ENCODE measurements at regions not wholly inside any gene's neighbourhood (a gene's known extent, or its start where the extent isn't known, plus 50 kb on each side); places are given as distances from the start of the nearest gene placed in this dataset.

DNA sequence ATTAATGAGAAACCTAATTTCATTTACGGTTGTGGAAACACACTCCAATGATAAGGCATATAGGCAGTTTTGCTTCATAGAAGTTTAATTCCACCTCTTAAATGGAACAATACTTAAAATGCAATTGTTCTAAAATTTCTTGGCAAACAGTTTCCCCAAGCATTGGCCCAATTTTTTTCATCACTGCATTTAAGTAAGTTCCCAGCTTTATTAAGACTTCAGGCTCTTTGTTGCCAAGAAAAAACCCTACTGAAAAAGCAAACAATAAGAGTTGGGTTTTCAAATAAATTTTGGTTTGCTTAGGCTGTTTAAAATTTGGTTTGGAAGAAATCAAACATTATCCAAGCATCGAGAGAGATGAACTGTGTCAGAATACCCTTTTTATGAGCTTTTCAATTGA, 690.9 kb upstream of the NRSN1 start:
- Mint-ChIP-seq H3K27me3 (peaks cover 0 to 2% of the 10 kb centered on the region in 2 donors), H3K9me3 (peaks cover 4 to 26% (median 10%) of the 10 kb centered on the region in 5 donors), H3K36me3 (peaks cover 0 to 3% (median 0%) of the 10 kb centered on the region in 3 donors), H3K4me3 (no peak overlapping the region), H3K4me1 (no peaks in the 10 kb centered on the region), H3K27ac (no peak overlapping the region)
- Histone ChIP-seq H3K27me3 (ENCODE audit: insufficient read depth, low read length, poor library complexity, severe bottlenecking) (no peaks in the 10 kb centered on the region), H3K27ac (ENCODE audit: low read depth, low read length) (no peak overlapping the region), H3K4me1 (ENCODE audit: insufficient read depth, low read length) (no peaks in the 10 kb centered on the region), H3K36me3 (ENCODE audit: insufficient read depth, low read length) (no peaks in the 10 kb centered on the region), H3K4me3 (ENCODE audit: low read length) (no peak overlapping the region), H3K9me3 (ENCODE audit: low read length) (no peaks in the 10 kb centered on the region)
- no peak for DNase-seq
- ChIA-PET CTCF (no interaction called here), POLR2A (no interaction called here)

DNA sequence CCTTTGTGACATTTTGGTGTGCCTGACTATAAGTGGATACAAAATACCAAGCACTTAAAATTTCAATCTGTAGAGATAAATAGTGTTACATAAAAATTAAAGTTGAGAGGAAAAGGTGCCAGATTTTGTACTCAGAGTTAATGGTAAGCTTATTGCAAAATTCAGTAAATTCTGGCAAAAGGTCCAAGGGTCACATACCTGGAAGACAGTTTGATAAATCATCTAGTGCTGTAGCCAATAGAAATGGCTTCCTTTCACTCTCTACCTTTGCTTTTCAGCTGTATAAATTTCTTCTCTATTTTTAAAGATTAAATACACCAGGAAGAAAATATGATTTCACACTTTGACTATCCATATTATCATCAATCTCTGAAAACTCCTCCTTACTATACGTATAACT, 690.2 kb upstream of the NRSN1 start:
- H3K27ac ChIP-seq (ENCODE audit: low read depth, low read length): no peak overlapping the region
- no peaks in the 10 kb centered on the region for H3K4me1 ChIP-seq (ENCODE audit: insufficient read depth, low read length)
- no peak overlapping the region for H3K4me3 ChIP-seq (ENCODE audit: low read length)
- no peaks in the 10 kb centered on the region for H3K9me3 ChIP-seq (ENCODE audit: low read length)
- H3K27me3 ChIP-seq (ENCODE audit: insufficient read depth, low read length, poor library complexity, severe bottlenecking): no peaks in the 10 kb centered on the region
- no peak for DNase-seq
- CTCF ChIA-PET: no interaction called here
- POLR2A ChIA-PET: no interaction called here
- Mint-ChIP-seq H3K27me3 (peaks cover 0 to 2% of the 10 kb centered on the region in 2 donors), H3K36me3 (peaks cover 0 to 3% (median 0%) of the 10 kb centered on the region in 3 donors), H3K4me3 (no peak overlapping the region), H3K4me1 (no peaks in the 10 kb centered on the region), H3K9me3 (peaks cover 4 to 29% (median 8%) of the 10 kb centered on the region in 5 donors), H3K27ac (no peak overlapping the region)
- H3K36me3 ChIP-seq (ENCODE audit: insufficient read depth, low read length): no peaks in the 10 kb centered on the region

DNA sequence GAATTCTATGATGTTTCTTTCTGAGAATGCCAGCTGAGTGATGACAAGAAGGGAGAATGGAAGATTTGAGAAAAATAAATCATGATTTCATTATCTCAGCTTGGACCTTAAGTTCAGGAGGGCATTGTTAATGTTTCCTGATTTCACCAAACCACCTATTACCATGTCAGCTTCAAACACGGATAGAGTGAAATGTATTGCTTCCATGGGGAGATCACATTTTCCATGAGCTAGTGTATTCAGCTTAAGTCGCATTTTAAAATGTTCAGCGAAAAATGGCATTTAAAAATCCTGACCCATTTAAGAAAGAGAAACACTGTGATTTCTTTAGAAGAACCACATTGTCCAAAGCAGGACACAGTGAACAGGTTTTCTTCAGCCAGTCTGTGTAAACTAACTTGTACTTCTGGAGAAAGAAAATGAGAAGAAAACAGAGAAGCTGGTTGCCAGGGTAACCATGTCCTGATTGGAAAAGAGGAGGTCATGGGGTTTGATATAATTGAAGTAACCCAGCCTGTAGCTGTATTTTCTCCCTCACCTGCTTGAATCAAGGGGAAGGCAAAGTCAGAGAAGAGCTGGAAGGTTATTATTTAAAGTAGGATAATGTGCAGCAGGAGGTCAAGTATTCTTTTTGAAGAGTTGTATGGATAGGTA, 684.1 kb upstream of the NRSN1 start:
- Mint-ChIP-seq H3K9me3 (peaks cover 0 to 13% (median 7%) of the 10 kb centered on the region in 5 donors), H3K27me3 (no peaks in the 10 kb centered on the region), H3K4me1 (no peaks in the 10 kb centered on the region), H3K27ac (no peak overlapping the region), H3K36me3 (no peaks in the 10 kb centered on the region), H3K4me3 (no peak overlapping the region)
- Histone ChIP-seq H3K27ac (ENCODE audit: low read depth, low read length) (no peak overlapping the region), H3K4me3 (ENCODE audit: low read length) (no peak overlapping the region), H3K4me1 (ENCODE audit: insufficient read depth, low read length) (no peaks in the 10 kb centered on the region), H3K27me3 (ENCODE audit: insufficient read depth, low read length, poor library complexity, severe bottlenecking) (no peaks in the 10 kb centered on the region), H3K9me3 (ENCODE audit: low read length) (no peaks in the 10 kb centered on the region), H3K36me3 (ENCODE audit: insufficient read depth, low read length) (no peaks in the 10 kb centered on the region)
- CTCF ChIA-PET: no interaction called here
- POLR2A ChIA-PET: no interaction called here
- no peak for DNase-seq

DNA sequence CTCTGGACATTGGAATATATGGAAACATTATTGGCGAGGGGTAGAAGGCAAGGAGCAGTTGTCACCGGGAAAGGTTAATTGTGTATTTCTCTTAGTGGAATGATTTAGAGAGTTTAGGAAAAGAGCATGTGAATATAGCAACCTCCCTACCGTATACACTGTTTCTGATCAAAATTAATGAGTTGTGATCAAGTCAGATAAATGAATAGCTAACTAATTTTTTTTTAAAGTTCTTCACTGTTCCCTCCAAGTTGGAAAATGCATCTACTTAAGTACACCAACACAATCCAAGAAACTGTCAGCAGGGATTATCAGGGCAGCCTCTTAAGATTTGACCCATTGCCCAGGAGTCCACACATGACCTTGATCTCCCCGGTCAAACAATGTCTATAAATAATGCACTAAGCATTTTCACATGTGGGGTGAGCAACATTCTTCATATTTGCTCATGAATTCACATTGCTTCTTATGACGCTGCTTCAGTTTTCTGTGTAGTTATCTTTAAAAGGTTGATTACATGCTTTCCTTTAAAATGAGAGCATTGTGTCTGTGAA, 680.8 kb upstream of the NRSN1 start:
- Mint-ChIP-seq H3K27me3 (no peaks in the 10 kb centered on the region), H3K9me3 (peaks cover 2 to 11% (median 5%) of the 10 kb centered on the region in 5 donors), H3K27ac (no peak overlapping the region), H3K4me1 (no peaks in the 10 kb centered on the region), H3K36me3 (no peaks in the 10 kb centered on the region), H3K4me3 (no peak overlapping the region)
- POLR2A ChIA-PET: no interaction called here
- CTCF ChIA-PET: no interaction called here
- Histone ChIP-seq H3K36me3 (ENCODE audit: insufficient read depth, low read length) (no peaks in the 10 kb centered on the region), H3K9me3 (ENCODE audit: low read length) (no peaks in the 10 kb centered on the region), H3K27me3 (ENCODE audit: insufficient read depth, low read length, poor library complexity, severe bottlenecking) (no peaks in the 10 kb centered on the region), H3K4me1 (ENCODE audit: insufficient read depth, low read length) (no peaks in the 10 kb centered on the region), H3K27ac (ENCODE audit: low read depth, low read length) (no peak overlapping the region), H3K4me3 (ENCODE audit: low read length) (no peak overlapping the region)
- no peak for DNase-seq

DNA sequence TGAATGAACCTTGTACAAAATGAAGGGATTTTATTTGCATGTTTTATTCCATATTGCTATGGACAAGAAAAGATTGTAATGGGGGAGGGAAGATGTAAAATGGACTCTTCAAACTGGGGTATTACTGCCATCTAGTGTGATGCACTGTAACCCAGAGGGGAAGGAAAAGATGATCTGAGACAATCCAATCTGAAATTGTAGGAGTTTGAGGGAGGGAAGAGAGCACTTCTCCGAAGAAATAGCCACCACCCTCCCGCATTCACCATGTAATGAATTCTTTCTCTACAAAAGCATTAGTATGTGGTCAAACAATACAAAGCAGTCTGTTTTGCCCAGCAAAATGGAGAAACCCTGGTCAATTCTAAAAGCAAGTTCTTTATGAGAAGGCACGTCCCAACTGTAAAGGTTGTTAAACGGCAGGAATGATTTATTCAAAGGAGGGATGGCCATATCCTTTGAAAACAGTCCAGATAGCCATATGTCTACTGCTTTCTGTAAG, 679.5 kb upstream of the NRSN1 start:
- Mint-ChIP-seq H3K4me1 (no peaks in the 10 kb centered on the region), H3K27me3 (no peaks in the 10 kb centered on the region), H3K27ac (no peak overlapping the region), H3K4me3 (no peak overlapping the region), H3K9me3 (peaks cover under 1 to 8% (median 3%) of the 10 kb centered on the region in 5 donors), H3K36me3 (no peaks in the 10 kb centered on the region)
- POLR2A ChIA-PET: no interaction called here
- CTCF ChIA-PET: no interaction called here
- no peak overlapping the region for H3K4me3 ChIP-seq (ENCODE audit: low read length)
- no peaks in the 10 kb centered on the region for H3K4me1 ChIP-seq (ENCODE audit: insufficient read depth, low read length)
- H3K36me3 ChIP-seq (ENCODE audit: insufficient read depth, low read length): no peaks in the 10 kb centered on the region
- DNase-seq: no peak
- H3K9me3 ChIP-seq (ENCODE audit: low read length): no peaks in the 10 kb centered on the region
- H3K27me3 ChIP-seq (ENCODE audit: insufficient read depth, low read length, poor library complexity, severe bottlenecking): no peaks in the 10 kb centered on the region
- H3K27ac ChIP-seq (ENCODE audit: low read depth, low read length): no peak overlapping the region

DNA sequence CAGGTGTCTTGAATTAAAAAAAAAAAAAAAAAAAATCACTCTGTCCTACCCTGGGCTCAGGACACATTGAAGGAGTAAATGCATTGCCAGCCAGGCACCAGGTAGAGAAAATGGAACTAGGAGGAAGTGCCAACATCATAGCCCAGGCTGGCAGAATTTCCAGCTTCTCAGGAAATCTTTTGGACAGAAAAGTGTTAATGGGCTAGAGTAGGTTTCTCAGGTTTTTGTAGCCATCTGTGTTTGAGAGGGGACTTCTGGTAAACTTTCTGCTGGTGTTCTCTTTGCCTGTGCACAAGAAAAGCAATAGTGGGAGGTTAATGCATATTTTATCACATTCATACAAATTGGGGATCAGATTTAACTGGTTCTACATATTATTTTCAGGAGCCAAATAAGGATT, 678.3 kb upstream of the NRSN1 start:
- H3K27ac Mint-ChIP-seq: no peak overlapping the region
- H3K4me1 Mint-ChIP-seq: no peaks in the 10 kb centered on the region
- Histone ChIP-seq H3K4me3 (ENCODE audit: low read length) (no peak overlapping the region), H3K27ac (ENCODE audit: low read depth, low read length) (no peak overlapping the region), H3K4me1 (ENCODE audit: insufficient read depth, low read length) (no peaks in the 10 kb centered on the region), H3K36me3 (ENCODE audit: insufficient read depth, low read length) (no peaks in the 10 kb centered on the region), H3K9me3 (ENCODE audit: low read length) (no peaks in the 10 kb centered on the region), H3K27me3 (ENCODE audit: insufficient read depth, low read length, poor library complexity, severe bottlenecking) (no peaks in the 10 kb centered on the region)
- no peak overlapping the region for H3K4me3 Mint-ChIP-seq
- ChIA-PET POLR2A (interaction anchor here (0.6 kb wide), 1 partner anchor 14 kb away, joined by 4 read pairs; no protein-coding TSS in a partner anchor), CTCF (no interaction called here)
- no peaks in the 10 kb centered on the region for H3K27me3 Mint-ChIP-seq
- H3K36me3 Mint-ChIP-seq: no peaks in the 10 kb centered on the region
- no peak for DNase-seq
- peaks cover 0 to 13% (median 6%) of the 10 kb centered on the region in 5 donors for H3K9me3 Mint-ChIP-seq

DNA sequence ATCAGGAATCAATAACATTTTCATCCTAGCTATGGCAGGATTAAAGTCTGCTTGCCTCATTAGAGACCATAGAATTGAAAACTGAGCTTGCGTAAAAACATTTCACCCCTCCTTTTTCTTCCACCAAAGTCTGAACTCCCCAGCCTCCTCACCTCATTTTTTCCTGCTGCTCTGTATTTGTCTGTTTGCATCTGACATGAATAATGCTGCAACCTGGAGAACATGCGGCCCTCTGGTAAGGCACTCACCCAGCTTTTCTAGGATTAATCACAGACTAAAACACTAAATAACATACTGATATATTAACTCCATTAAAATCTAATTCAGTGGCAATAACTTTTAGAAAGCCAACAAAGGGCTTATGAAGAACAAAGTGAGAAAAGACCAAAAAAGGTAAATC, 677.7 kb upstream of the NRSN1 start:
- Mint-ChIP-seq H3K27me3 (no peaks in the 10 kb centered on the region), H3K36me3 (no peaks in the 10 kb centered on the region), H3K4me3 (no peak overlapping the region), H3K27ac (no peak overlapping the region), H3K9me3 (peaks cover 0 to 13% (median 7%) of the 10 kb centered on the region in 5 donors), H3K4me1 (no peaks in the 10 kb centered on the region)
- DNase-seq: no peak
- H3K4me1 ChIP-seq (ENCODE audit: insufficient read depth, low read length): no peaks in the 10 kb centered on the region
- no peaks in the 10 kb centered on the region for H3K36me3 ChIP-seq (ENCODE audit: insufficient read depth, low read length)
- H3K27me3 ChIP-seq (ENCODE audit: insufficient read depth, low read length, poor library complexity, severe bottlenecking): no peaks in the 10 kb centered on the region
- CTCF ChIA-PET: no interaction called here
- no peak overlapping the region for H3K27ac ChIP-seq (ENCODE audit: low read depth, low read length)
- H3K9me3 ChIP-seq (ENCODE audit: low read length): no peaks in the 10 kb centered on the region
- no peak overlapping the region for H3K4me3 ChIP-seq (ENCODE audit: low read length)
- POLR2A ChIA-PET: no interaction called here

DNA sequence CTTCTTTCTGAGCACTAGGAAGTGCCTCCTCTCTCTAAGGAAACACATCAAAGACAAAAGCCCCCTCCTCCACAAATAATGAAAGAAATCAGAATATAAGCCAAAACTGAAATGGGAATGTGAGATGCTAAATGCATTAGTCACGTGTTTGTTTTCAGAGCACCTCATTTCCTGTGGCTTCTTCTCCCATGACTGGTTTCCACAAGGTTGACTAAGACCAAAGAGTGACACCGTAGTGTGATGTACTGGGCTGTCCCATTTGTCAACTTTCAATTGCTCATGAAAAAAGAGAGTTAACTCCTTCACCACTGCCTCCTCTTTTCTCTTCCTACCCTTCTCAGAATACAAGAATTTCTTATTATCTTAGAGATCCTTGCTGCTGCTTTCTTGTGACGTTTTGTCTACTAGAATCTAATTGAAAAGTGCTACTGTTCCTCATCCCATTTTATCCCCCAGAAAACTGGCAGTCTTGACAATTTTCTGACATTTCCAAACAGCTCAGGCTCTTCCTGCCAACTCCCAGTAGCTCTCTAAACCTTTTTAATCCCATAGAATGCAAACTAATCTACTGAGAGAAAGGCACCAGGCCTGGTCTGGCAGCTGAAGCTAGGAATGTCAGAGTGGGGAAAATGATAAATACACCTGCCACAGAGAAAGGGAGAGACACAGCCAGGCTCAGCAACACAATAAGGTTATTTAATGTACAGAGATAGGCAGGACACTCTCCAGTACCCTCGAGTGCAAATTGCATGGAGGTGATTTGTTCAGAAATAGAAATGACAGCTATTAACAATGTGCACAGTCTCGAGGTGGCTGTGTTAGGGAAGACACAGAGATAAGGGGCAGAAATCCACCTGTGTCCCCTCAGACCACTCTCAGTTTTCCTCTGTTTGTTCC, 671.7 kb upstream of the NRSN1 start:
- Mint-ChIP-seq H3K36me3 (no peaks in the 10 kb centered on the region), H3K27me3 (no peaks in the 10 kb centered on the region), H3K4me1 (no peaks in the 10 kb centered on the region), H3K27ac (no peak overlapping the region), H3K4me3 (no peak overlapping the region), H3K9me3 (peaks cover 5 to 13% (median 8%) of the 10 kb centered on the region in 5 donors)
- H3K4me3 ChIP-seq (ENCODE audit: low read length): no peak overlapping the region
- no peaks in the 10 kb centered on the region for H3K9me3 ChIP-seq (ENCODE audit: low read length)
- no peaks in the 10 kb centered on the region for H3K4me1 ChIP-seq (ENCODE audit: insufficient read depth, low read length)
- CTCF ChIA-PET: no interaction called here
- no peak for DNase-seq
- H3K27me3 ChIP-seq (ENCODE audit: insufficient read depth, low read length, poor library complexity, severe bottlenecking): no peaks in the 10 kb centered on the region
- H3K27ac ChIP-seq (ENCODE audit: low read depth, low read length): no peak overlapping the region
- POLR2A ChIA-PET: no interaction called here
- H3K36me3 ChIP-seq (ENCODE audit: insufficient read depth, low read length): no peaks in the 10 kb centered on the region

Measured in CD8-positive, alpha-beta memory T cell (primary cell).